Pons (tissue), 1 donor: ENCODE measurements at regions not wholly inside any gene's neighbourhood (a gene's known extent, or its start where the extent isn't known, plus 50 kb on each side); places are given as distances from the start of the nearest gene placed in this dataset.
"Not testable (repeated sequence)": the region's sequence is repeated elsewhere in the genome, so short reads cannot be mapped to it uniquely, and the experiment has no call there.

Experiments used
- DNase-seq: peaks from one replicate; pipeline ENCODE4 v3.0.0-alpha.2; 2016; ENCODE audit warnings: low spot score

- no peak for DNase-seq
Measured at GRCh38 chr14:44385906-44386305, 121.2 kb downstream of the FSCB start.

- DNase-seq = not testable (repeated sequence)
Measured at GRCh38 chr14:44385296-44385695, 121.8 kb downstream of the FSCB start.

- DNase-seq = not testable (repeated sequence)
Measured at GRCh38 chr14:44384601-44385293, 122.3 kb downstream of the FSCB start.

GRCh38 chr14:44384093-44384492 lies 123.0 kb downstream of the FSCB start:
- no peak for DNase-seq

- DNase-seq = no peak
Measured at GRCh38 chr14:44383636-44384035, 123.4 kb downstream of the FSCB start.

GRCh38 chr14:44379292-44379977 lies 127.6 kb downstream of the FSCB start:
- DNase-seq = no peak

GRCh38 chr14:44374906-44375305 lies 132.2 kb downstream of the FSCB start:
- no peak for DNase-seq

- DNase-seq = no peak
Measured at GRCh38 chr14:44372807-44373489, 134.1 kb downstream of the FSCB start.

- DNase-seq = no peak
Measured at GRCh38 chr14:44372231-44372630, 134.9 kb downstream of the FSCB start.

GRCh38 chr14:44370727-44371126 lies 136.4 kb downstream of the FSCB start:
- no peak for DNase-seq

- no peak for DNase-seq
Measured at GRCh38 chr14:44369401-44370123, 137.5 kb downstream of the FSCB start.

GRCh38 chr14:44361083-44361482 lies 146.0 kb downstream of the FSCB start:
- no peak for DNase-seq

- DNase-seq = no peak
Measured at GRCh38 chr14:44353805-44354204, 153.3 kb downstream of the FSCB start.

GRCh38 chr14:44352201-44352600 lies 154.9 kb downstream of the FSCB start:
- DNase-seq = no peak

- DNase-seq = no peak
Measured at GRCh38 chr14:44347316-44347715, 159.8 kb downstream of the FSCB start.

GRCh38 chr14:44341116-44341515 lies 166.0 kb downstream of the FSCB start:
- DNase-seq = no peak

- DNase-seq = no peak
Measured at GRCh38 chr14:44339862-44340261, 167.2 kb downstream of the FSCB start.

- DNase-seq = no peak
Measured at GRCh38 chr14:44339231-44339630, 167.9 kb downstream of the FSCB start.

- DNase-seq = no peak
Measured at GRCh38 chr14:44317441-44317746, 189.7 kb downstream of the FSCB start.

GRCh38 chr14:44316647-44317440 lies 190.2 kb downstream of the FSCB start:
- DNase-seq = no peak

- DNase-seq = no peak
Measured at GRCh38 chr14:44309331-44309730, 197.8 kb downstream of the FSCB start.

- DNase-seq = no peak
Measured at GRCh38 chr14:44300916-44301315, 206.2 kb downstream of the FSCB start.
